GM12892 (cell line): ENCODE measurements at regions not wholly inside any gene's neighbourhood (a gene's known extent, or its start where the extent isn't known, plus 50 kb on each side); places are given as distances from the start of the nearest gene placed in this dataset.

Experiments used
- POLR2A ChIP-seq: IDR thresholded peaks from 2 replicates; pipeline ENCODE4 v1.6.1; 2011; ENCODE audit warnings: low read depth, low read length, control low read depth
- POLR2AphosphoS5 ChIP-seq: IDR thresholded peaks from 2 replicates; pipeline ENCODE4 v1.6.1; 2011; ENCODE audit warnings: low read depth, low read length, control low read depth

GRCh38 chr14:22408547-22408946 is 180.5 kb downstream of the DAD1 start:
- no peak for TF ChIP-seq POLR2AphosphoS5
- TF ChIP-seq POLR2A = no peak
